Upper lobe of left lung (tissue), 4 donors: ENCODE measurements at regions not wholly inside any gene's neighbourhood (a gene's known extent, or its start where the extent isn't known, plus 50 kb on each side); places are given as distances from the start of the nearest gene placed in this dataset.

Experiments used
- CTCF ChIP-seq, 6 experiments: fragments of 450-650 bp in 4 of 6; fragments of 200-600 bp in 2 of 6; sonication (generic) in 2 of 6; IDR thresholded peaks; one replicate each; pipeline ENCODE4 v1.5.1; 2016 to 2019; ENCODE audit warnings: antibody characterized with exemption in 6 of 6
- EP300 ChIP-seq, 4 donors: sonication (generic); formaldehyde crosslinking; IDR thresholded peaks; one replicate each; pipeline ENCODE4 v1.5.1; 2017; ENCODE audit warnings: antibody characterized with exemption in 4 of 4, control low read depth in 2 of 4
- POLR2A ChIP-seq, 4 donors: fragments of 450-650 bp; IDR thresholded peaks; one replicate each; pipeline ENCODE4 v1.5.1; 2016 to 2017; ENCODE audit warnings: antibody characterized with exemption in 4 of 4, mild to moderate bottlenecking in 2 of 4
- POLR2AphosphoS5 ChIP-seq, 2 donors: sonication (generic); formaldehyde crosslinking; IDR thresholded peaks; one replicate each; pipeline ENCODE4 v1.5.1; 2017; ENCODE audit warnings: antibody characterized with exemption in 2 of 2

- TF ChIP-seq CTCF (IDR thresholded peaks at IDR 0.05) (no peak), POLR2A (IDR thresholded peaks at IDR 0.05) (no peak), POLR2AphosphoS5 (IDR thresholded peaks at IDR 0.05) (no peak), EP300 (IDR thresholded peaks at IDR 0.05) (no peak)
Observed at GRCh38 chr13:64627654-64628053, 2602.5 kb downstream of the PCDH9 start.
